SU-DHL-6 (cell line): ENCODE measurements at regions not wholly inside any gene's neighbourhood (a gene's known extent, or its start where the extent isn't known, plus 50 kb on each side); places are given as distances from the start of the nearest gene placed in this dataset.

Experiments
- CTCF ChIP-seq: fragments of 200-600 bp; sonication (generic); IDR thresholded peaks from one replicate; pipeline ENCODE4 v1.5.1; 2017; ENCODE audit warnings: antibody characterized with exemption, mild to moderate bottlenecking, low read length, moderate library complexity; ENCODE audit not compliant: insufficient read depth, poor library complexity, severe bottlenecking
- EZH2phosphoT487 ChIP-seq: fragments of 200-600 bp; sonication (generic), shearing (Covaris generic); conservative IDR thresholded peaks from 2 replicates; pipeline ENCODE4 v1.6.1; 2018; ENCODE audit warnings: mild to moderate bottlenecking, antibody characterized with exemption, low read length, moderate library complexity, mixed read lengths

GRCh38 chr1:101299141-101299540, 62.3 kb downstream of the S1PR1 start:
- no peak for TF ChIP-seq CTCF
- TF ChIP-seq EZH2phosphoT487: no peak
